SH-SY5Y (cell line): ENCODE measurements at regions not wholly inside any gene's neighbourhood (a gene's known extent, or its start where the extent isn't known, plus 50 kb on each side); places are given as distances from the start of the nearest gene placed in this dataset.

ENCODE experiments used
- GATA2 ChIP-seq: IDR thresholded peaks from 2 replicates; pipeline ENCODE4 v1.6.1; 2011; ENCODE audit warnings: mild to moderate bottlenecking, low read depth, low read length
- GATA3 ChIP-seq: IDR thresholded peaks from 2 replicates; pipeline ENCODE4 v1.6.1; 2011; ENCODE audit warnings: low read depth, mild to moderate bottlenecking, low read length, moderate library complexity

DNA sequence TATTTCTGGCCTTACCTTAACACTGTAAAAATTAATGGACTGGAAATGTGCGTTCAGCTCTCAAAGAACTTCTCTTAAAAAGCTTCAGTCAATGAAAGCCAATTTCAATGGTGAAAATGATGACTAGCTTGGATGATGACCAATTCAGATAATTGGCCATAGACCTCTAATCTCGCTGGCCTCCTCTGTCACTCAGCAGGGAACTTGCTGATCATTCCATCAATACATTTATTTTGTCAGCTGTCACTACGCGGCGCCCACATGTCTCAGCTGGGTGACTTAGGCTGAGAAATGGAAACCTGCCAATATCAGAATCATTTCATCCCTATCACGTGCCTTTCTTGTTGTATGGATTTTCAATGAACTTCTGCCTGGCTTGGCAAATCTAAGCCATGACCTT, 673.0 kb upstream of the AUTS2 start:
- TF ChIP-seq GATA2 (no peak), GATA3 (no peak)
